Activated naive CD4-positive, alpha-beta T cell treated with Interleukin-2 at 50 U/mL for 16 hours (primary cell): ENCODE measurements at regions not wholly inside any gene's neighbourhood (a gene's known extent, or its start where the extent isn't known, plus 50 kb on each side); places are given as distances from the start of the nearest gene placed in this dataset.
"Not testable (repeated sequence)": the region's sequence is repeated elsewhere in the genome, so short reads cannot be mapped to it uniquely, and the experiment has no call there.

Experiments used
- DNase-seq: peaks from one replicate; pipeline ENCODE4 v3.0.0-alpha.2; 2020

DNA sequence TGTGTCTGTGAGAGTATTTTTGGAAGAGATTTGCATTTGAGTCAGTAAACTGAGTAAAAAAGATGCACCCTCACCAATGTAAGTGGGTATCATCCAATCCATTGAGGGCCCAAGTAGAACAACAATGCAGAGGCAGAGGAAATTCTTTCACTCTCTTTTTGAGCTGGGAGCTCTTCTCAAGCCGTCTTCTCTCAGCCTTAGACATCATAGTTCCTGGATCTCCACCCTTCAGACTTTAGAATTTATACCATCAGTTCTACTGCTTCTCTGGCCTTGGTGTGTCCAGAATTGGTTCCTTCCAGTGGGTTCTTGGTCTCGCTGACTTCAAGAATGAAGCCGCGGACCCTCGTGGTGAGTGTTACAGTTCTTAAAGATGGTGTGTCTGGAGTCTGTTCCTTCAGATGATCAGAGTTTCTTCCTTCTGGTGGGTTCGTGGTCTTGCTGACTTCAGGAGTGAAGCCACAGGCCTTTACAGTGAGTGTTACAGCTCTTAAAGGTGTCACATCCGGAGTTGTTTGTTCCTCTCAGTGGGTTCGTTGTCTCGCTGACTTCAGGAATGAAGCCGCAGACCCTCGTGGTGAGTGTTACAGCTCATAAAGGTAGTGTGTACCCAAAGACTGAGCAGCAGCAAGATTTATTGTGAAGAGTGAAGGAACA, 187.5 kb upstream of the KCNMB2 start:
- DNase-seq: not testable (repeated sequence)

DNA sequence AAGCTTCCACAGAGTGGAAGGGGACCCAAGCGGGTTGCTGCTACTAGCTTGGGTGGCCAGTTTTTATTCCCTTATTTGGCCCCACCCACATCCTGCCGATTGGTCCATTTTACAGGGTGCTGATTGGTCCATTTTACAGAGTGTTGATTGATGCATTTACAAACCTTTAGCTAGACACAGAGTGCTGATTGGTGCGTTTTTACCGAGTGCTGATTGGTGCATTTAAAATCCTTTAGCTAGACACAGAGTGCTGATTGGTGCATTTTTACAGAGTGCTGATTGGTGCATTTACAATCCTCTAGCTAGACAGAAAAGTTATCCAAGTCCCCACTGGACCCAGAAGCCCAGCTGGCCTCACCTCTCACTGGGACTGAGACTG, 187.0 kb upstream of the KCNMB2 start:
- DNase-seq: not testable (repeated sequence)

- DNase-seq: no peak
Measured at GRCh38 chr3:178350763-178351162, 185.5 kb upstream of the KCNMB2 start.

GRCh38 chr3:178352326-178353005, 183.8 kb upstream of the KCNMB2 start:
- no peak for DNase-seq

- no peak for DNase-seq
Measured at GRCh38 chr3:178353006-178353694, 183.1 kb upstream of the KCNMB2 start.

GRCh38 chr3:178359728-178360127, 176.5 kb upstream of the KCNMB2 start:
- DNase-seq: no peak

DNA sequence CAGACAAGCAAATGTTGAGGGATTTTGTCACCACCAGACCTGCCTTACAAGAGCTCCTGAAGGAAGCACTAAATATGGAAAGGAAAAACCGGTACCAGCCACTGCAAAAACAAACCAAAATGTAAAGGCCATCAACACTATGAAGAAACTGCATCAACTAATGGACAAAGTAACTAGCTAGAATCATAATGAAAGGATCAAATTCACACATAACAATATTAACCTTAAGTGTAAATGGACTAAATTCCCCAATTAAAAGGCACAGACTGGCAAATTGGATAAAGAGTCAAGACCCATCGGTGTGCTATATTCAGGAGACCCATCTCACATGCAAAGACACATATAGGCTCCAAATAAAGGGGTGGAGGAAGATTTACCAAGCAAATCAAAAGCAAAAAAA, 173.2 kb upstream of the KCNMB2 start:
- DNase-seq: not testable (repeated sequence)

GRCh38 chr3:178367817-178368617, 168.2 kb upstream of the KCNMB2 start:
- no peak for DNase-seq

GRCh38 chr3:178369006-178369405, 167.2 kb upstream of the KCNMB2 start:
- DNase-seq: no peak

DNA sequence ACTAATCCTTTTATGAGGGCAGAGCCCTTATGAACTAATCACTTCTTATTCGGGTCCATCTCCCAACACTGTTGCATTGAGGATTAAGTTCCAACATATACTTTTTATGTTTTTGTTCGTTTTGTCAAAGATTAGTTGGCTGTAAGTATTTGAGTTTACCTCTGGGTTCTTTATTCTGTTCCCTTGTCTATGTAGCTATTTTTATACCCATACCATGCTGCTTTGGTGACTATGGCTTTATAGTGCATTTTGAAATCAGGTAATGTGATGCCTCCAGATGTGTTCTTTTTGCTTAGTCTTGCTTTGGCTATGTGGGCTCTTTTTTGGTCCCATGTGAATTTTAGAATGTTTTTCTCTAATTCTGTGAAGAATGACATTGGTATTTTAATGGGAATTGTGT, 166.4 kb upstream of the KCNMB2 start:
- no peak for DNase-seq

- DNase-seq: no peak
Measured at GRCh38 chr3:178370387-178370786, 165.8 kb upstream of the KCNMB2 start.

- DNase-seq: no peak
Measured at GRCh38 chr3:178381555-178381954, 154.7 kb upstream of the KCNMB2 start.

- DNase-seq: no peak
Measured at GRCh38 chr3:178381971-178382448, 154.2 kb upstream of the KCNMB2 start.

DNA sequence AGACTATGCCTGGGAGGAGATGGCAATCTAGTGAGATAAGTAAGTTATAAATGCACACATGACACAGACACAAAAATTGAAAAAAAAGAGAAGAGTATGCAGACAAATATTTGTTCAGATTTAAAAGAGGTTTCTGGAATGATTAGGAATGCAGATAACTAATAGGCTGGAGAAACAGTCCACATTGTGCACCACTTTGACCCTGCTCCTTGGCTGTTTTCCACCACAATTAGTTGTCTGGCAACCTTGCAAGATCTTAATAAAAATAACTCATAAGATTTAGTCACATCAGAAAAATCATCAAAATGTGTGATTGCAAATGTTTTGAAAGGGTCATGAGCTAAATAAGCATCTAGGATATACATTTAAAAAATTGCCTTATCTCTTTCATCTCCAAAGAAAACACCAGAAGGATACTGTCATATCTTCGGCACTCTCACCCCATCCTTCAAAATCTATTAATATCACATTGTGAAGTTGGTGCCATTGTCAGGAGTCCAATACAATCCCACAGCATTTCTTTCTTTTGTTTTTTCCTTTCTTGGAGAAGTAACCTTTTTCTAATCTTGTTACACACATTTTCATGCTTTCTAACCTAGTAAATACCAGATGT, 153.7 kb upstream of the KCNMB2 start:
- no peak for DNase-seq

DNA sequence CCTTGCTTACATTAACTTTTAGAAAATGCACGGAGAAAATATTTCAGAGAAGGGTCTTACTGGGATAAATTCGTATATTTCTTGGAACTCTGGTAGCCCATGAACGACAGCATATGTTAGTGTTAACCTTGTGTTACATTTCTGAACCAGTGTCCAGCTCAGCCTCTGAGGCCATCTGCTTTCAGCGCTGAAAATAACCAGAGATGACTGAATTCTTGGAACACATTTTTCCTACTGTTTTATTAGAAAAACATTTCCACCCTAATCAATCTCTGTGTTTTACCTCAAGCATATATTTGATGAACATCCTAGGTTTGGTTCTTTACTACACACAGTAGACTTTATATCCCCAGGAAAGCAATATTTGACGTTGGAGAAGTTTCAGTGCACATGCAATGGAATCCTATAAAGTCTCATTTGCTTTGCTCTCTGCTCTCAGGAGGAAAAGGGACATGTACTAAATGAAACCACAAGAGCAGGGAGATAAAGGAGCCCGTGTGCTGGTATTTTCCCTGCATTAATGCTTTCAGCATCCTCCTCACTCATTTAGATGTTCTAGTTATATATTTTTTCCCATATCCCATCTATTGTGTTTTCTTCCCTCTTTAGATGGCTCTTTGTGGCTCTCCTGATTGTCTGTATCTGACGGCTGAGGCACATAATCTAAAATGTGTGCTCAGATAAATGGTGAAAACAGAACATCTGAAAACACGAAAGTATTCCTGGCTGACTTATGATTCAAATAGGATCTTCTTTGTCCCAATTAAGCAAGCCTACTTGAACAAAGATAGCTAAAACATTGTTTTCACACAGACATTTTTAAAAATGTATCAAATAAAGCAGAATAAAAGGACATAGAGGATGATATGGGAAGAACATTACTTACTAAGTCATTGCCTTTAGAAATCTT, 151.7 kb upstream of the KCNMB2 start:
- DNase-seq: no peak

DNA sequence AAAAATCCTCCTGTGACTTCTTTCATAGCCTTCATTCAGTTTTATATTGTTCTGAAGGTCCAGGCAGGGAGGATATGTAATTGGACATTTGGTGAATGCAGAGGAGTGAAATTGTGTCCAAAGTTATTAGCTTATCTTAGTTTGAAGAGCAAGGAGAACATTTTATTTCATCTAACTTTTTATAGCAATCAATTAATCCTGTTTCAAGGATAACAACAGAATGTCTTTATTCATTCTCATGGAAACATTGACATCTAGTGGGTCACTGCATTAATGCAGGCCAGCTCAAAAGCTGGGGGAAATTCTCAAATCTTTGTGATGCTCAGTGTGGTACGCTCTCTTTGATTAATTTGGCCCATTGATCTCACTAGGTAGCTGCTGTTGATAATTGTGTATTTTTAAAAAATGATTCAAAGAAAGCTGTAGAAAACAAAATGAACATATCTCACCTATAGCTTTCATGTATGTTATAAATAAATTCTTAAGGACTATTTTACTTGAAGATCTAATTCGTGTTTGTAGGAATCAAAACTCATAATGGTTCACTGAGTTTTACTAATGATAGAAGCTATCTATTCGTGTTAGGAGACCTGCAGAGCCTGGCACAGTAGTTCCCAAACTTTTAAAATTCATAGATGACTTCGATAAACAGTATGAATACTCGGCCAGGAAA, 150.8 kb upstream of the KCNMB2 start:
- no peak for DNase-seq

GRCh38 chr3:178386401-178386800, 149.8 kb upstream of the KCNMB2 start:
- DNase-seq: no peak

DNA sequence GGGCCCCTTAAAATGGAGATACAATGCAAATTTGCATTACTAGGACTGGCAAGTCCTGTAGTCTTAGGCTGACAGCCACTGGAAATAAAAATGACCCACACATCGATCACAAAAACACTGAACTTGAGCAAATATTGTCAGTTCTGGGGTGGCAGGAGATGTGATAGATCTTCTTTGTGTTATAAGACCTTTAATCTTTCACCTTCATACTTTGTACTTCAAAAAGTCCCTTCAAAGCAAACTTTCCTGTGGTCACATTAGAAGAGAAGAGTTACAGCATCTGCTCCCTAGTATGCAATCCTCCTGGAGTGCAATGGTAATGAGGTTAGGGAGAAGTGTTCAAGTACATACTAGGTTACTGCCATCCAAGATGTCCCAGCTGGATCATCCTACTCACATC, 149.4 kb upstream of the KCNMB2 start:
- no peak for DNase-seq

GRCh38 chr3:178388473-178388872, 147.8 kb upstream of the KCNMB2 start:
- no peak for DNase-seq

- DNase-seq: no peak
Measured at GRCh38 chr3:178389258-178389657, 147.0 kb upstream of the KCNMB2 start.

DNA sequence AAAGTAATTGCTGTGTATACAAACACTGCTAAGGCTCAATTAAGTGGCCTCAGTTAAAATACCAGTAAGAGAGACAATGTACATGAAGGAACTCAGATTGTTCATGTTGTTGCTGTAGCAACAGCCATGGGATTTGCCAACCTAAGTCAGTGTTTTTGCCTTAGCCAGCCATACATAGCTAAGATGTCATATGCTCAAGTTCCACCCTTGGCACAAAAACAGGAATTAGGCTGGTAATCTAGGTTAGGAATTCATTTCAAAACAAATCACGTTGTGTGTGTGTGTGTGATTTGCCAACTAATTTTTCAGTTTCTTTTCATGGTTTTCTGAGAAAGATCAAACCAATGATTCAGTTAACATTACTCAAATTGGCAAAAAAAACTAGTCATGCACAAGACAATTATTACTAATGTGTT, 143.7 kb upstream of the KCNMB2 start:
- no peak for DNase-seq
